H1 (cell line): ENCODE measurements at regions not wholly inside any gene's neighbourhood (a gene's known extent, or its start where the extent isn't known, plus 50 kb on each side); places are given as distances from the start of the nearest gene placed in this dataset.

Experiments used
- CTCF ChIA-PET: fragments of 300-600 bp; sonication (Branson Sonifier 250); formaldehyde crosslinking; loops from one replicate; lab custom pipeline; 2021; ENCODE audit not compliant: partially characterized antibody; lab: Charles Lee
- POLR2A ChIA-PET: fragments of 300-600 bp; sonication (Branson Sonifier 250); formaldehyde crosslinking; loops from one replicate; lab custom pipeline; 2021; ENCODE audit warnings: inconsistent platforms; ENCODE audit not compliant: partially characterized antibody; lab: Charles Lee
- DNase-seq, 2 experiments: peaks; one replicate each; pipeline versions ENCODE4 v3.0.0 to v3.0.0-alpha.2; 2010 to 2022; ENCODE audit warnings: low spot score in 2 of 2, low read depth in 1 of 2, mixed read lengths in 1 of 2
- FAIRE-seq: peaks from 2 replicates; lab custom pipeline; 2011; peaks lifted over from hg19 to GRCh38; lab: Jason Lieb, UNC
- H2AFZ ChIP-seq: 2 replicates; pipeline ENCODE4 v1.8.1; 2012; ENCODE audit warnings: low read length, inconsistent platforms
- H2AK5ac ChIP-seq: 2 replicates; pipeline ENCODE4 v1.6.1; 2013; ENCODE audit warnings: low read depth, low read length
- H2BK120ac ChIP-seq: replicated peaks from 2 replicates; pipeline ENCODE3; 2013; ENCODE audit warnings: low read depth, low read length, inconsistent platforms
- H2BK12ac ChIP-seq: 2 replicates; pipeline ENCODE4 v1.6.1; 2013; ENCODE audit warnings: low read depth, low read length
- H2BK15ac ChIP-seq: 2 replicates; pipeline ENCODE4 v1.6.1; 2013; ENCODE audit warnings: low read length
- H2BK20ac ChIP-seq: 2 replicates; pipeline ENCODE4 v1.6.1; 2013; ENCODE audit warnings: low read length
- H2BK5ac ChIP-seq: 2 replicates; pipeline ENCODE4 v1.6.1; 2013; ENCODE audit warnings: low read depth, low read length
- H3K14ac ChIP-seq: 2 replicates; pipeline ENCODE4 v1.6.1; 2013; ENCODE audit warnings: inconsistent platforms; ENCODE audit not compliant: insufficient read length
- H3K18ac ChIP-seq: 2 replicates; pipeline ENCODE4 v1.6.1; 2013; ENCODE audit warnings: low read length; ENCODE audit errors: extremely low read depth
- H3K23ac ChIP-seq: 2 replicates; pipeline ENCODE4 v1.6.1; 2013; ENCODE audit warnings: inconsistent platforms; ENCODE audit not compliant: insufficient read length
- H3K23me2 ChIP-seq: 2 replicates; pipeline ENCODE4 v1.6.1; 2013; ENCODE audit warnings: low read depth, low read length
- H3K27ac ChIP-seq: 2 replicates; pipeline ENCODE4 v1.6.1; 2011; ENCODE audit warnings: low read depth, low read length, inconsistent platforms
- H3K27me3 ChIP-seq, 4 experiments: replicated peaks in 1 of 4; 1 replicate in 1 of 4; 2 replicates in 3 of 4; pipeline versions ENCODE4 v1.6.1 to v1.8.1; 2011 to 2013; ENCODE audit warnings: low read length in 3 of 4, mild to moderate bottlenecking in 3 of 4, inconsistent platforms in 2 of 4, mixed read lengths in 2 of 4, moderate library complexity in 1 of 4; ENCODE audit not compliant: control insufficient read depth in 3 of 4, insufficient read depth in 3 of 4; ENCODE audit errors: extremely low read depth in 1 of 4
- H3K36me3 ChIP-seq, 4 experiments: 2 replicates each; pipeline versions ENCODE4 v1.6.1 to v1.8.1; 2011 to 2013; ENCODE audit warnings: mild to moderate bottlenecking in 4 of 4, low read length in 3 of 4, moderate library complexity in 2 of 4, control low read depth in 1 of 4, inconsistent platforms in 1 of 4; ENCODE audit not compliant: insufficient read depth in 4 of 4, control insufficient read depth in 2 of 4
- H3K4ac ChIP-seq: replicated peaks from 2 replicates; pipeline ENCODE3; 2013; ENCODE audit warnings: low read length, low read depth, mixed read lengths, inconsistent platforms; ENCODE audit not compliant: insufficient read length
- H3K4me1 ChIP-seq, 4 experiments: replicated peaks in 1 of 4; 1 replicate in 1 of 4; 2 replicates in 3 of 4; pipeline versions ENCODE4 v1.6.1 to v1.8.1; 2011 to 2013; ENCODE audit warnings: low read length in 3 of 4, inconsistent platforms in 2 of 4, mixed read lengths in 1 of 4; ENCODE audit not compliant: insufficient read depth in 4 of 4, control insufficient read depth in 3 of 4
- H3K4me2 ChIP-seq, 2 experiments: 2 replicates each; pipeline versions ENCODE4 v1.6.1 to v1.8.1; 2011 to 2013; ENCODE audit warnings: low read depth in 2 of 2, low read length in 2 of 2, control low read depth in 1 of 2, inconsistent platforms in 1 of 2, mild to moderate bottlenecking in 1 of 2; ENCODE audit not compliant: insufficient read depth in 1 of 2
- H3K4me3 ChIP-seq, 4 experiments: fragments of 200-600, 300-600 bp in 1 of 4; sonication (generic), shearing (Covaris generic), sonication (Bioruptor Twin) in 1 of 4; 2 replicates each; pipeline versions ENCODE4 v1.5.1 to v1.8.1; 2011 to 2016; ENCODE audit warnings: low read length in 4 of 4, low read depth in 3 of 4, control low read depth in 2 of 4, inconsistent platforms in 2 of 4, mild to moderate bottlenecking in 2 of 4, mixed read lengths in 1 of 4, moderate library complexity in 1 of 4; ENCODE audit not compliant: insufficient read depth in 2 of 4; ENCODE audit errors: extremely low read depth in 1 of 4
- H3K56ac ChIP-seq: replicated peaks from 2 replicates; pipeline ENCODE3; 2013; ENCODE audit warnings: low read depth, mild to moderate bottlenecking, mixed read lengths, low read length, inconsistent platforms; ENCODE audit not compliant: insufficient read length
- H3K79me1 ChIP-seq: 2 replicates; pipeline ENCODE4 v1.6.1; 2013; ENCODE audit warnings: low read depth, low read length, control low read depth
- H3K79me2 ChIP-seq, 2 experiments: 2 replicates each; pipeline versions ENCODE4 v1.6.1 to v1.8.1; 2012 to 2013; ENCODE audit warnings: low read length in 2 of 2, mild to moderate bottlenecking in 2 of 2, inconsistent platforms in 1 of 2; ENCODE audit not compliant: insufficient read depth in 2 of 2, control insufficient read depth in 1 of 2
- H3K9ac ChIP-seq, 4 experiments: replicated peaks in 1 of 4; 1 replicate in 1 of 4; 2 replicates in 3 of 4; pipeline versions ENCODE4 v1.6.1 to v1.8.1; 2011 to 2013; ENCODE audit warnings: low read depth in 3 of 4, low read length in 3 of 4, control low read depth in 2 of 4, mild to moderate bottlenecking in 2 of 4, moderate library complexity in 2 of 4, inconsistent platforms in 1 of 4; ENCODE audit errors: extremely low read depth in 1 of 4
- H3K9me3 ChIP-seq, 2 experiments: 2 replicates each; pipeline versions ENCODE4 v1.6.1 to v1.8.1; 2012 to 2013; ENCODE audit warnings: mild to moderate bottlenecking in 2 of 2, moderate library complexity in 2 of 2, control low read depth in 1 of 2, inconsistent platforms in 1 of 2, low read depth in 1 of 2, low read length in 1 of 2, mixed read lengths in 1 of 2; ENCODE audit not compliant: insufficient read depth in 2 of 2
- H4K20me1 ChIP-seq, 2 experiments: replicated peaks in 1 of 2; 2 replicates each; pipeline versions ENCODE3 to v1.8.1; 2011 to 2013; ENCODE audit warnings: inconsistent platforms in 2 of 2, low read length in 2 of 2, mild to moderate bottlenecking in 1 of 2; ENCODE audit not compliant: insufficient read depth in 2 of 2, control insufficient read depth in 1 of 2
- H4K5ac ChIP-seq: 2 replicates; pipeline ENCODE4 v1.6.1; 2013; ENCODE audit warnings: low read length, low read depth, mixed read lengths, inconsistent platforms; ENCODE audit not compliant: insufficient read length
- H4K8ac ChIP-seq: 2 replicates; pipeline ENCODE4 v1.8.0; 2013; ENCODE audit warnings: mild to moderate bottlenecking, moderate library complexity, low read length, inconsistent platforms; ENCODE audit not compliant: insufficient read depth; ENCODE audit errors: extremely low read depth
- H4K91ac ChIP-seq: replicated peaks from 2 replicates; pipeline ENCODE3; 2013; ENCODE audit warnings: low read length, mixed read lengths, inconsistent platforms; ENCODE audit not compliant: insufficient read length
- BCL11A ChIP-seq, 2 experiments: IDR thresholded peaks; one replicate each; pipeline ENCODE4 v1.6.1; 2011; ENCODE audit warnings: low read depth in 2 of 2, low read length in 2 of 2, mild to moderate bottlenecking in 2 of 2
- BRCA1 ChIP-seq: IDR thresholded peaks from 2 replicates; pipeline ENCODE4 v1.6.1; 2012; ENCODE audit warnings: low read depth, low read length, improper control_type of control experiment
- CHD2 ChIP-seq: IDR thresholded peaks from 2 replicates; pipeline ENCODE4 v1.6.1; 2012; ENCODE audit warnings: low read length, improper control_type of control experiment
- FOSL1 ChIP-seq: IDR thresholded peaks from 2 replicates; pipeline ENCODE4 v1.6.1; 2011; ENCODE audit warnings: mild to moderate bottlenecking, low read depth, low read length, moderate library complexity; ENCODE audit not compliant: insufficient read depth
- GTF2F1 ChIP-seq: IDR thresholded peaks from 2 replicates; pipeline ENCODE4 v1.6.1; 2012; ENCODE audit warnings: low read depth, low read length, improper control_type of control experiment, borderline replicate concordance
- HDAC2 ChIP-seq, 2 experiments: fragments of 300-600 bp in 1 of 2; sonication (generic) in 1 of 2; IDR thresholded peaks; 2 replicates each; pipeline ENCODE4 v1.6.1; 2011 to 2012; ENCODE audit warnings: low read depth in 2 of 2, low read length in 2 of 2, mild to moderate bottlenecking in 2 of 2, moderate library complexity in 2 of 2, borderline replicate concordance in 1 of 2, inconsistent platforms in 1 of 2
- JUN ChIP-seq: IDR thresholded peaks from 2 replicates; pipeline ENCODE4 v1.6.1; 2011; ENCODE audit warnings: low read depth, mild to moderate bottlenecking, improper control_type of control experiment, low read length
- POLR2AphosphoS5 ChIP-seq: IDR thresholded peaks from 2 replicates; pipeline ENCODE4 v1.6.1; 2011; ENCODE audit warnings: low read depth, low read length
- SIRT6 ChIP-seq: IDR thresholded peaks from one replicate; pipeline ENCODE4 v1.7.1; 2012; ENCODE audit warnings: low read length, inconsistent platforms
- SP1 ChIP-seq: IDR thresholded peaks from 2 replicates; pipeline ENCODE4 v1.6.1; 2011; ENCODE audit warnings: low read depth, low read length
- SP2 ChIP-seq: IDR thresholded peaks from 2 replicates; pipeline ENCODE4 v1.6.1; 2012; ENCODE audit warnings: mild to moderate bottlenecking, low read length, inconsistent platforms
- TBP ChIP-seq: IDR thresholded peaks from 2 replicates; pipeline ENCODE4 v1.6.1; 2011; ENCODE audit warnings: low read depth, low read length, improper control_type of control experiment
- TEAD4 ChIP-seq: IDR thresholded peaks from 2 replicates; pipeline ENCODE4 v1.6.1; 2012; ENCODE audit warnings: low read depth, low read length, inconsistent platforms, mixed read lengths
- YY1 ChIP-seq: IDR thresholded peaks from 2 replicates; pipeline ENCODE4 v1.6.1; 2011; ENCODE audit warnings: low read depth, mild to moderate bottlenecking, low read length
- WGBS, 2 experiments: shearing (Covaris generic) in 1 of 2; methylation state at CpG; one replicate each; pipeline versions ENCODE4 v1.1.6 to v1.1.7; 2013 to 2015; ENCODE audit warnings: low lambda C conversion rate in 2 of 2, mixed read lengths in 2 of 2, inconsistent platforms in 1 of 2, low coverage in 1 of 2, missing lambda C conversion rate in 1 of 2; ENCODE audit not compliant: insufficient replicate concordance in 2 of 2, insufficient coverage in 1 of 2, insufficient read length in 1 of 2; ENCODE audit errors: extremely low coverage in 1 of 2, missing lambda C conversion rate in 1 of 2; 5-methylcytosine and 5-hydroxymethylcytosine counted together
- TF ChIP-seq, protein P1 (sequence below): IDR thresholded peaks from 2 replicates; pipeline ENCODE4 v1.6.1; 2011; ENCODE audit warnings: low read length, improper control_type of control experiment

DNA sequence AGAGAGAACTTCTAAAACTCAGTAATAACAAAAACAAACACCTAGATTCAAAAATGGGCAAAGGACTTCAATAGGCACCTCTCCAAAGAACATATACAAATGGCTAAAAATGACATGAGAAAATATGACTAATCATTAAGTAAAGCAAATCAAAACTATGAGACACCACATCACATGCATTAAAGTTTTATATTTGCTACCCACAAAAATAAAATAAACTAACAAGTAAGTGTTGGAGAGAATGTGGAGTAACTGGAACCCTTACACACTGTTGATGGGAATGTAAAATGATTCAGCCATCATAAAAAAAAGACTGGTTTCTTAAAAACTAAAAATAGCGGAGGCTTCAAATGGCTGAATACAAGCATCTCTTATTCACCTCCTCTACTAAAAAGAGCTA lies 262.1 kb upstream of the PKN2 start:
- H3K9ac ChIP-seq: no peak overlapping the region
- H4K8ac ChIP-seq: no peak overlapping the region
- H3K56ac ChIP-seq: no peak overlapping the region
- no peak overlapping the region for H2BK12ac ChIP-seq
- H3K9me3 ChIP-seq: no peaks in the 10 kb centered on the region
- no peak overlapping the region for H2BK5ac ChIP-seq
- ChIA-PET CTCF (interaction anchor here (0.7 kb wide), 1 partner anchor 27 kb away, joined by 3 read pairs; no protein-coding TSS in a partner anchor), POLR2A (no interaction called here)
- no peak overlapping the region for H3K18ac ChIP-seq
- no peak overlapping the region for H2BK15ac ChIP-seq
- H3K79me2 ChIP-seq: no peaks in the 10 kb centered on the region
- no peak overlapping the region for H4K91ac ChIP-seq
- no peaks in the 10 kb centered on the region for H3K23me2 ChIP-seq
- no peak overlapping the region for H3K4me3 ChIP-seq
- H2AFZ ChIP-seq: no peak overlapping the region
- FAIRE-seq: no peak
- no peak overlapping the region for H3K23ac ChIP-seq
- H2BK120ac ChIP-seq: no peak overlapping the region
- H4K20me1 ChIP-seq: no peaks in the 10 kb centered on the region
- no peak for DNase-seq
- H2BK20ac ChIP-seq: no peak overlapping the region
- H3K27me3 ChIP-seq: no peaks in the 10 kb centered on the region
- no peaks in the 10 kb centered on the region for H3K79me1 ChIP-seq
- H3K27ac ChIP-seq: no peak overlapping the region
- no peak overlapping the region for H2AK5ac ChIP-seq
- no peaks in the 10 kb centered on the region; a peak in 1 of 8 replicates for H3K36me3 ChIP-seq
- H4K5ac ChIP-seq: no peak overlapping the region
- 89% methylated on average over 1 of the region's 1 CpG; no CpG with 5 or more reads in 1 of the 2 experiments for WGBS, 2 experiments
- no peak overlapping the region for H3K14ac ChIP-seq
- no peak overlapping the region for H3K4ac ChIP-seq
- H3K4me2 ChIP-seq: no peak overlapping the region
- peaks cover 0 to 6% (median 3%) of the 10 kb centered on the region in 4 experiments; a peak in 2 of 7 replicates for H3K4me1 ChIP-seq
- TF ChIP-seq BCL11A (IDR thresholded peaks at IDR 0.05; ENCODE audit: low read depth in 2 of 2, low read length in 2 of 2) (no peak), SIRT6 (no peak), GTF2F1 (no peak), JUN (no peak), TEAD4 (no peak), YY1 (no peak), SP1 (no peak), POLR2AphosphoS5 (no peak), TBP (no peak), SP2 (no peak), HDAC2 (IDR thresholded peaks at IDR 0.05; ENCODE audit: borderline replicate concordance in 1 of 2, low read depth in 2 of 2, low read length in 2 of 2) (no peak), BRCA1 (no peak), FOSL1 (no peak), CHD2 (no peak)
- TF ChIP-seq, protein P1, sequence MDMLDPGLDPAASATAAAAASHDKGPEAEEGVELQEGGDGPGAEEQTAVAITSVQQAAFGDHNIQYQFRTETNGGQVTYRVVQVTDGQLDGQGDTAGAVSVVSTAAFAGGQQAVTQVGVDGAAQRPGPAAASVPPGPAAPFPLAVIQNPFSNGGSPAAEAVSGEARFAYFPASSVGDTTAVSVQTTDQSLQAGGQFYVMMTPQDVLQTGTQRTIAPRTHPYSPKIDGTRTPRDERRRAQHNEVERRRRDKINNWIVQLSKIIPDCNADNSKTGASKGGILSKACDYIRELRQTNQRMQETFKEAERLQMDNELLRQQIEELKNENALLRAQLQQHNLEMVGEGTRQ: no peak
